ENCODE measurements at regions not wholly inside any gene's neighbourhood (a gene's known extent, or its start where the extent isn't known, plus 50 kb on each side); places are given as distances from the start of the nearest gene placed in this dataset.

- no peak for TF ChIP-seq CTCF (IDR thresholded peaks at IDR 0.05)
- no peak for TF ChIP-seq POLR2A (IDR thresholded peaks at IDR 0.05)
These were observed 428.6 kb downstream of the RFC3 start for GRCh38 chr13:34246511-34246910.

Data from esophagus squamous epithelium (tissue), 4 donors.